H9 (cell line): ENCODE measurements at regions not wholly inside any gene's neighbourhood (a gene's known extent, or its start where the extent isn't known, plus 50 kb on each side); places are given as distances from the start of the nearest gene placed in this dataset.

Experiments used
- DNase-seq: peaks from one replicate; pipeline ENCODE4 v3.0.0-alpha.2; 2017
- H2AFZ ChIP-seq: one replicate; pipeline ENCODE4 v1.6.1; 2013; ENCODE audit warnings: mild to moderate bottlenecking, low read length, control low read depth, moderate library complexity
- H2AK5ac ChIP-seq: 2 replicates; pipeline ENCODE4 v1.6.1; 2013; ENCODE audit warnings: low read length, control low read depth, mixed read lengths; ENCODE audit not compliant: insufficient read length
- H2BK120ac ChIP-seq: one replicate; pipeline ENCODE4 v1.6.1; 2013; ENCODE audit warnings: low read depth, mild to moderate bottlenecking, low read length, control low read depth, inconsistent platforms; ENCODE audit not compliant: poor library complexity, severe bottlenecking
- H2BK12ac ChIP-seq: 2 replicates; pipeline ENCODE4 v1.6.1; 2013; ENCODE audit warnings: low read length, control low read depth, mixed read lengths, low read depth; ENCODE audit not compliant: insufficient read length
- H2BK15ac ChIP-seq: 2 replicates; pipeline ENCODE4 v1.6.1; 2013; ENCODE audit warnings: low read depth, low read length, control low read depth
- H2BK20ac ChIP-seq: one replicate; pipeline ENCODE4 v1.6.1; 2013; ENCODE audit warnings: low read depth, mild to moderate bottlenecking, low read length, control low read depth, inconsistent platforms; ENCODE audit not compliant: poor library complexity, severe bottlenecking
- H2BK5ac ChIP-seq: 2 replicates; pipeline ENCODE4 v1.6.1; 2013; ENCODE audit warnings: low read length, control low read depth, mixed read lengths; ENCODE audit not compliant: insufficient read length
- H3K14ac ChIP-seq: 2 replicates; pipeline ENCODE4 v1.6.1; 2013; ENCODE audit warnings: low read length, control low read depth; ENCODE audit not compliant: insufficient read depth
- H3K18ac ChIP-seq: 2 replicates; pipeline ENCODE4 v1.6.1; 2013; ENCODE audit warnings: low read depth, mild to moderate bottlenecking, mixed read lengths, low read length, control low read depth; ENCODE audit not compliant: insufficient read length
- H3K23ac ChIP-seq: 2 replicates; pipeline ENCODE4 v1.6.1; 2013; ENCODE audit warnings: low read length, control low read depth, mixed read lengths, low read depth; ENCODE audit not compliant: insufficient read length
- H3K23me2 ChIP-seq: 2 replicates; pipeline ENCODE4 v1.6.1; 2013; ENCODE audit warnings: low read depth, mild to moderate bottlenecking, mixed read lengths, low read length, control low read depth; ENCODE audit not compliant: insufficient read length, poor library complexity, severe bottlenecking
- H3K27ac ChIP-seq: 2 replicates; pipeline ENCODE4 v1.5.1; 2013; ENCODE audit warnings: low read length, control low read depth, mixed read lengths, low read depth; ENCODE audit not compliant: insufficient read length
- H3K27me3 ChIP-seq: 2 replicates; pipeline ENCODE4 v1.6.1; 2013; ENCODE audit warnings: low read length, control low read depth, inconsistent platforms; ENCODE audit not compliant: insufficient read depth
- H3K4ac ChIP-seq: 2 replicates; pipeline ENCODE4 v1.6.1; 2013; ENCODE audit warnings: low read depth, mild to moderate bottlenecking, control low read depth, inconsistent platforms, low read length, moderate library complexity
- H3K4me1 ChIP-seq: 2 replicates; pipeline ENCODE4 v1.6.1; 2013; ENCODE audit warnings: low read length, control low read depth, inconsistent platforms; ENCODE audit not compliant: insufficient read depth
- H3K4me2 ChIP-seq: 2 replicates; pipeline ENCODE4 v1.6.1; 2013; ENCODE audit warnings: low read length, control low read depth, mixed read lengths; ENCODE audit not compliant: insufficient read length, insufficient read depth
- H3K56ac ChIP-seq: 2 replicates; pipeline ENCODE4 v1.6.1; 2013; ENCODE audit warnings: low read depth, mild to moderate bottlenecking, mixed read lengths, low read length, control low read depth; ENCODE audit not compliant: insufficient read length
- H3K79me1 ChIP-seq: 2 replicates; pipeline ENCODE4 v1.6.1; 2013; ENCODE audit warnings: low read depth, mild to moderate bottlenecking, moderate library complexity, low read length, control low read depth, inconsistent platforms; ENCODE audit not compliant: insufficient read depth, poor library complexity, severe bottlenecking
- H3K79me2 ChIP-seq: 2 replicates; pipeline ENCODE4 v1.6.1; 2013; ENCODE audit warnings: low read length, control low read depth, inconsistent platforms; ENCODE audit not compliant: insufficient read depth
- H3K9ac ChIP-seq: 2 replicates; pipeline ENCODE4 v1.6.1; 2013; ENCODE audit warnings: low read length, control low read depth, mixed read lengths; ENCODE audit not compliant: insufficient read length; ENCODE audit errors: extremely low read depth
- H3K9me3 ChIP-seq: one replicate; pipeline ENCODE4 v1.6.1; 2013; ENCODE audit warnings: low read depth, low read length, inconsistent platforms; ENCODE audit not compliant: control insufficient read depth
- H3T11ph ChIP-seq: one replicate; pipeline ENCODE4 v1.6.1; 2013; ENCODE audit warnings: mild to moderate bottlenecking, low read length, control low read depth, inconsistent platforms
- H4K20me1 ChIP-seq: one replicate; pipeline ENCODE4 v1.6.1; 2013; ENCODE audit not compliant: control insufficient read depth, insufficient read length, insufficient read depth
- H4K5ac ChIP-seq: 2 replicates; pipeline ENCODE4 v1.6.1; 2013; ENCODE audit warnings: low read depth, mild to moderate bottlenecking, mixed read lengths, low read length, control low read depth; ENCODE audit not compliant: insufficient read length
- H4K8ac ChIP-seq: replicated peaks from 2 replicates; pipeline ENCODE4 v1.6.1; 2013; ENCODE audit warnings: low read length, control low read depth, mixed read lengths, low read depth; ENCODE audit not compliant: insufficient read length
- H4K91ac ChIP-seq: 2 replicates; pipeline ENCODE4 v1.6.1; 2013; ENCODE audit warnings: low read depth, mild to moderate bottlenecking, moderate library complexity, mixed read lengths, low read length, control low read depth; ENCODE audit not compliant: insufficient read length
- H3K27ac Mint-ChIP-seq, 3 experiments: 2 replicates in 2 of 3; 3 replicates in 1 of 3; pipeline ENCODE4 v1.8.0; 2020 to 2021; ENCODE audit warnings: mixed read lengths in 3 of 3, mild to moderate bottlenecking in 1 of 3, moderate library complexity in 1 of 3
- H3K27me3 Mint-ChIP-seq: 2 replicates; pipeline ENCODE4 v1.8.0; 2021; ENCODE audit warnings: low read depth, mild to moderate bottlenecking, moderate library complexity, mixed read lengths
- H3K36me3 Mint-ChIP-seq, 3 experiments: 2 replicates in 2 of 3; 3 replicates in 1 of 3; pipeline ENCODE4 v1.8.0; 2020 to 2021; ENCODE audit warnings: low read depth in 3 of 3, mixed read lengths in 3 of 3; ENCODE audit not compliant: insufficient read depth in 1 of 3
- H3K4me1 Mint-ChIP-seq, 2 experiments: 2 replicates each; pipeline ENCODE4 v1.8.0; 2020; ENCODE audit warnings: mixed read lengths in 2 of 2
- H3K4me3 Mint-ChIP-seq, 2 experiments: 2 replicates in 1 of 2; 3 replicates in 1 of 2; pipeline ENCODE4 v1.8.0; 2020 to 2021; ENCODE audit warnings: mild to moderate bottlenecking in 2 of 2, mixed read lengths in 2 of 2, moderate library complexity in 1 of 2
- H3K9me3 Mint-ChIP-seq, 2 experiments: 2 replicates in 1 of 2; 3 replicates in 1 of 2; pipeline ENCODE4 v1.8.0; 2020; ENCODE audit warnings: mild to moderate bottlenecking in 2 of 2, mixed read lengths in 2 of 2, moderate library complexity in 1 of 2
- WGBS: extraction: QIAGEN DNeasy Blood & Tissue Kit; methylation state at CpG from one replicate; pipeline ENCODE4 v1.1.7; 2013; ENCODE audit warnings: missing lambda C conversion rate, low lambda C conversion rate, mixed read lengths; ENCODE audit not compliant: insufficient read length; ENCODE audit errors: extremely low coverage; 5-methylcytosine and 5-hydroxymethylcytosine counted together
- TF ChIP-seq, protein P1 (sequence below): fragments of 200-600 bp; sonication (generic); conservative IDR thresholded peaks from 3 replicates; pipeline ENCODE4 v1.8.0; 2021; ENCODE audit warnings: antibody characterized with exemption, mild to moderate bottlenecking

DNA sequence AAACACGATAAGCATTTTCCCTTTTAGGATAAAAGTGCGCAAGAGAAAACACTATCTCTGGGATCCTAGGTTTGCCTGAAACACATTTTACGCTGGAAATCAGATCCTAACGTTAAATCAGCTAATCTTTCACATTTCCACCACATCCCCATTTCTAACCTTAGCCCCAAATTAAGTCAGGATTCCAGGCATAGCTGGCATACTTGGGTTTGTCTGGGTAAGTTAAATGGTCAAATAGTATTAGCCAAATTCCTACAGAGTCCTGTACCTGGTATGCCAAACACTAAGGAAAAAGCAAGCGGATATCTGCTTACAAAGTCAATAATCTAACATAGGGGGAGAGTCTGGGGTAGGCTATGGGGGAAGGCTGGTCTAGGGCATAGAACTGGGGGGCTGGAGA is 557.4 kb upstream of the ZFHX3 start:
- no peak overlapping the region for H2AFZ ChIP-seq
- Mint-ChIP-seq H3K36me3 (peaks cover 0 to 4% (median 0%) of the 10 kb centered on the region in 3 experiments; a peak in 3 of 7 replicates), H3K27me3 (no peaks in the 10 kb centered on the region), H3K4me3 (no peak overlapping the region), H3K4me1 (peaks cover 26 to 28% of the 10 kb centered on the region in 2 experiments), H3K27ac (peak overlapping the region; percentile 40 to 81 (median 45); a peak in 6 of 7 replicates), H3K9me3 (peaks cover 0 to 2% of the 10 kb centered on the region in 2 experiments; a peak in 1 of 5 replicates)
- H3K56ac ChIP-seq, result no peak overlapping the region
- H2BK5ac ChIP-seq, result no peak overlapping the region
- TF ChIP-seq, protein P1, sequence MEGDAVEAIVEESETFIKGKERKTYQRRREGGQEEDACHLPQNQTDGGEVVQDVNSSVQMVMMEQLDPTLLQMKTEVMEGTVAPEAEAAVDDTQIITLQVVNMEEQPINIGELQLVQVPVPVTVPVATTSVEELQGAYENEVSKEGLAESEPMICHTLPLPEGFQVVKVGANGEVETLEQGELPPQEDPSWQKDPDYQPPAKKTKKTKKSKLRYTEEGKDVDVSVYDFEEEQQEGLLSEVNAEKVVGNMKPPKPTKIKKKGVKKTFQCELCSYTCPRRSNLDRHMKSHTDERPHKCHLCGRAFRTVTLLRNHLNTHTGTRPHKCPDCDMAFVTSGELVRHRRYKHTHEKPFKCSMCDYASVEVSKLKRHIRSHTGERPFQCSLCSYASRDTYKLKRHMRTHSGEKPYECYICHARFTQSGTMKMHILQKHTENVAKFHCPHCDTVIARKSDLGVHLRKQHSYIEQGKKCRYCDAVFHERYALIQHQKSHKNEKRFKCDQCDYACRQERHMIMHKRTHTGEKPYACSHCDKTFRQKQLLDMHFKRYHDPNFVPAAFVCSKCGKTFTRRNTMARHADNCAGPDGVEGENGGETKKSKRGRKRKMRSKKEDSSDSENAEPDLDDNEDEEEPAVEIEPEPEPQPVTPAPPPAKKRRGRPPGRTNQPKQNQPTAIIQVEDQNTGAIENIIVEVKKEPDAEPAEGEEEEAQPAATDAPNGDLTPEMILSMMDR, result no peak
- WGBS, result no CpG with 5 or more reads among the region's 5 CpGs
- no peak overlapping the region for H2BK120ac ChIP-seq
- no peaks in the 10 kb centered on the region for H3K79me2 ChIP-seq
- no peak overlapping the region for H3K18ac ChIP-seq
- no peak overlapping the region for H3K4me2 ChIP-seq
- H3K4ac ChIP-seq, result no peak overlapping the region
- no peaks in the 10 kb centered on the region for H3K79me1 ChIP-seq
- H2BK20ac ChIP-seq, result no peak overlapping the region
- H4K8ac ChIP-seq, result no peak overlapping the region
- H2AK5ac ChIP-seq, result no peak overlapping the region
- H2BK15ac ChIP-seq, result no peak overlapping the region
- H4K5ac ChIP-seq, result no peak overlapping the region
- H4K91ac ChIP-seq, result no peak overlapping the region
- no peak overlapping the region for H3K14ac ChIP-seq
- H3K23me2 ChIP-seq, result no peaks in the 10 kb centered on the region
- DNase-seq, result no peak
- no peaks in the 10 kb centered on the region for H3K27me3 ChIP-seq
- H3T11ph ChIP-seq, result no peak overlapping the region
- peak overlapping the region; percentile 20 for H3K27ac ChIP-seq
- peaks cover 9% of the 10 kb centered on the region for H3K4me1 ChIP-seq
- no peak overlapping the region for H3K9ac ChIP-seq
- no peaks in the 10 kb centered on the region for H3K9me3 ChIP-seq
- H3K23ac ChIP-seq, result no peak overlapping the region
- no peaks in the 10 kb centered on the region for H4K20me1 ChIP-seq
- H2BK12ac ChIP-seq, result no peak overlapping the region
